Panc1 (cell line): ENCODE measurements at regions not wholly inside any gene's neighbourhood (a gene's known extent, or its start where the extent isn't known, plus 50 kb on each side); places are given as distances from the start of the nearest gene placed in this dataset.

Source experiments
- ATAC-seq: fragments of 200-7000 bp; cut with Tn5 transposase; 2 replicates; pipeline ENCODE4 v1.9.1; 2020; ENCODE audit warnings: mild to moderate bottlenecking, moderate library complexity
- BruUV-seq: library from RNA; stranded (reverse); fragments of 400-500 nt; replicated peaks from 2 replicates; lab custom pipeline; 2021; lab: Mats Ljungman, UMichigan
- CTCF ChIA-PET: fragments of 300-600 bp; sonication (Branson Sonifier 250); formaldehyde crosslinking; loops from one replicate; lab custom pipeline; 2022; ENCODE audit warnings: antibody characterized with exemption; lab: Charles Lee
- POLR2A ChIA-PET: fragments of 300-600 bp; sonication (Branson Sonifier 250); formaldehyde crosslinking; loops from one replicate; lab custom pipeline; 2022; ENCODE audit warnings: antibody characterized with exemption; lab: Charles Lee
- DNase-seq: peaks from one replicate; pipeline ENCODE4 v3.0.0-alpha.2; 2010; ENCODE audit warnings: low read depth, low spot score
- H3K27ac ChIP-seq: 2 replicates; pipeline ENCODE4 v1.5.1; 2011; ENCODE audit warnings: mild to moderate bottlenecking, low read length, inconsistent platforms
- H3K27me3 ChIP-seq: fragments of 200-500 bp; sonication (Bioruptor generic); 2 replicates; pipeline ENCODE4 v1.6.0; 2014; ENCODE audit warnings: low read length, inconsistent platforms; ENCODE audit not compliant: control insufficient read depth, insufficient read depth
- H3K36me3 ChIP-seq: fragments of 200-500 bp; sonication (Bioruptor generic); 2 replicates; pipeline ENCODE4 v1.5.1; 2014; ENCODE audit warnings: inconsistent platforms, mild to moderate bottlenecking, low read length, moderate library complexity; ENCODE audit not compliant: control insufficient read depth, insufficient read depth
- H3K4me1 ChIP-seq: 2 replicates; pipeline ENCODE4 v1.5.1; 2011; ENCODE audit warnings: inconsistent platforms, mild to moderate bottlenecking, low read length, moderate library complexity; ENCODE audit not compliant: control insufficient read depth, insufficient read depth
- H3K4me3 ChIP-seq, 2 experiments: 2 replicates each; pipeline ENCODE4 v1.5.1; 2011 to 2012; ENCODE audit warnings: low read depth in 2 of 2, low read length in 2 of 2, mild to moderate bottlenecking in 2 of 2, inconsistent platforms in 1 of 2, moderate library complexity in 1 of 2
- H3K9me3 ChIP-seq: fragments of 200-500 bp; sonication (Bioruptor generic); 2 replicates; pipeline ENCODE4 v1.5.1; 2014; ENCODE audit warnings: low read depth, mild to moderate bottlenecking, inconsistent platforms, low read length, moderate library complexity; ENCODE audit not compliant: control insufficient read depth, insufficient read depth
- CTCF ChIP-seq: fragments of 450-650 bp; IDR thresholded peaks from 2 replicates; pipeline ENCODE4 v1.5.1; 2017; ENCODE audit warnings: mild to moderate bottlenecking
- POLR2AphosphoS5 ChIP-seq: IDR thresholded peaks from 2 replicates; pipeline ENCODE4 v1.6.1; 2012; ENCODE audit warnings: mild to moderate bottlenecking, low read depth, low read length, moderate library complexity
- SIN3A ChIP-seq: IDR thresholded peaks from 2 replicates; pipeline ENCODE4 v1.6.1; 2012; ENCODE audit warnings: low read depth, mild to moderate bottlenecking, low read length, moderate library complexity, borderline replicate concordance; ENCODE audit not compliant: insufficient read depth
- TCF7L2 ChIP-seq: IDR thresholded peaks from 2 replicates; pipeline ENCODE4 v1.6.1; 2011; ENCODE audit warnings: mild to moderate bottlenecking, low read depth, low read length, inconsistent platforms
- in situ Hi-C: cut with HindIII; loops from 2 replicates; pipeline ENCODE4 v1.10.0; 2016; ENCODE audit warnings: low sequenced_read_pairs, low pct_unique_long_range_greater_than_20kb
- intact Hi-C: fragments of 100-400 bp; cut with micrococcal nuclease; formaldehyde crosslinking; loops from one replicate; pipeline ENCODE4 v1.10.0; 2022; ENCODE audit not compliant: unreplicated experiment
- TF ChIP-seq, protein P1 (sequence below), 2 experiments: IDR thresholded peaks; 2 replicates each; pipeline ENCODE4 v1.6.1; 2011 to 2012; ENCODE audit warnings: low read depth in 2 of 2, control low read depth in 1 of 2, low read length in 1 of 2, mild to moderate bottlenecking in 1 of 2, moderate library complexity in 1 of 2; ENCODE audit not compliant: insufficient read depth in 1 of 2

DNA sequence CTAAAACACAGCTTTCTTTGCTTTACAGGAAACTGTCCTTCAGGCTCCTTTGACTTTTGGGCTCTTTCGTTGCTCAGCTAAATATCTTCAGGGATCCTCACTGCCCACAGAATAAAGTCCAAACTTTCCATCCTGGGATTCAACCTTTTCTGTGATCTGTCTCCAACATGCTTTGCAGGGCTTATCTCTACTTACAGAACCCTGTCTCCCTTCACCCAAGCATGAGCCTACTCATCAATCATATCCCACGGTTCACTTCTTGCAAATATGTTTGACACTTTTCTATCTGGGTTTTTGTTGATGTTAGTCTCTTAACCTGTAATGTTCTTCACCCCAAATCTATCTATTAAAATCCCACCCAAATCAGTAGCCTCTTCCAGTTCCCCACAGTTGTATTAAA, 93.5 kb upstream of the ADRA1D start:
- Histone ChIP-seq H3K4me3 (no peak overlapping the region), H3K27ac (no peak overlapping the region), H3K27me3 (peaks cover 9% of the 10 kb centered on the region; the same call in 1 of the 2 replicates), H3K4me1 (no peaks in the 10 kb centered on the region), H3K36me3 (no peaks in the 10 kb centered on the region), H3K9me3 (no peaks in the 10 kb centered on the region)
- intact Hi-C loops = no loop called here
- CTCF ChIA-PET = no interaction called here
- in situ Hi-C loops = no loop called here
- no peak for ATAC-seq
- no peak for DNase-seq
- BruUV-seq = no TSS peak
- POLR2A ChIA-PET = no interaction called here
- TF ChIP-seq CTCF (no peak), SIN3A (no peak), POLR2AphosphoS5 (no peak), TCF7L2 (no peak)
- TF ChIP-seq, protein P1, sequence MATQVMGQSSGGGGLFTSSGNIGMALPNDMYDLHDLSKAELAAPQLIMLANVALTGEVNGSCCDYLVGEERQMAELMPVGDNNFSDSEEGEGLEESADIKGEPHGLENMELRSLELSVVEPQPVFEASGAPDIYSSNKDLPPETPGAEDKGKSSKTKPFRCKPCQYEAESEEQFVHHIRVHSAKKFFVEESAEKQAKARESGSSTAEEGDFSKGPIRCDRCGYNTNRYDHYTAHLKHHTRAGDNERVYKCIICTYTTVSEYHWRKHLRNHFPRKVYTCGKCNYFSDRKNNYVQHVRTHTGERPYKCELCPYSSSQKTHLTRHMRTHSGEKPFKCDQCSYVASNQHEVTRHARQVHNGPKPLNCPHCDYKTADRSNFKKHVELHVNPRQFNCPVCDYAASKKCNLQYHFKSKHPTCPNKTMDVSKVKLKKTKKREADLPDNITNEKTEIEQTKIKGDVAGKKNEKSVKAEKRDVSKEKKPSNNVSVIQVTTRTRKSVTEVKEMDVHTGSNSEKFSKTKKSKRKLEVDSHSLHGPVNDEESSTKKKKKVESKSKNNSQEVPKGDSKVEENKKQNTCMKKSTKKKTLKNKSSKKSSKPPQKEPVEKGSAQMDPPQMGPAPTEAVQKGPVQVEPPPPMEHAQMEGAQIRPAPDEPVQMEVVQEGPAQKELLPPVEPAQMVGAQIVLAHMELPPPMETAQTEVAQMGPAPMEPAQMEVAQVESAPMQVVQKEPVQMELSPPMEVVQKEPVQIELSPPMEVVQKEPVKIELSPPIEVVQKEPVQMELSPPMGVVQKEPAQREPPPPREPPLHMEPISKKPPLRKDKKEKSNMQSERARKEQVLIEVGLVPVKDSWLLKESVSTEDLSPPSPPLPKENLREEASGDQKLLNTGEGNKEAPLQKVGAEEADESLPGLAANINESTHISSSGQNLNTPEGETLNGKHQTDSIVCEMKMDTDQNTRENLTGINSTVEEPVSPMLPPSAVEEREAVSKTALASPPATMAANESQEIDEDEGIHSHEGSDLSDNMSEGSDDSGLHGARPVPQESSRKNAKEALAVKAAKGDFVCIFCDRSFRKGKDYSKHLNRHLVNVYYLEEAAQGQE (IDR thresholded peaks at IDR 0.05; ENCODE audit: insufficient read depth in 1 of 2, low read depth in 2 of 2, low read length in 1 of 2) = no peak

- no peak overlapping the region for H3K27ac ChIP-seq
- no peaks in the 10 kb centered on the region for H3K4me1 ChIP-seq
- ChIA-PET POLR2A (interaction anchor here (0.7 kb wide), 1 partner anchor 113 kb away, joined by 4 read pairs; no protein-coding TSS in a partner anchor), CTCF (no interaction called here)
- no peaks in the 10 kb centered on the region for H3K9me3 ChIP-seq
- BruUV-seq = no TSS peak
- H3K27me3 ChIP-seq = peaks cover 8% of the 10 kb centered on the region; the same call in 1 of the 2 replicates
- H3K4me3 ChIP-seq = no peak overlapping the region
- intact Hi-C loops = no loop called here
- ATAC-seq = no peak
- in situ Hi-C loops = no loop called here
- DNase-seq = no peak
- TF ChIP-seq POLR2AphosphoS5 (no peak), CTCF (no peak)
- TF ChIP-seq, protein P1 (IDR thresholded peaks at IDR 0.05; ENCODE audit: insufficient read depth in 1 of 2, low read depth in 2 of 2, low read length in 1 of 2) = no peak
- H3K36me3 ChIP-seq = no peaks in the 10 kb centered on the region
These were observed 92.9 kb upstream of the ADRA1D start for GRCh38 chr20:4341804-4342485.
